Stomach (tissue), 8 donors: ENCODE measurements at regions not wholly inside any gene's neighbourhood (a gene's known extent, or its start where the extent isn't known, plus 50 kb on each side); places are given as distances from the start of the nearest gene placed in this dataset.
"Not testable (repeated sequence)": the region's sequence is repeated elsewhere in the genome, so short reads cannot be mapped to it uniquely, and the experiment has no call there.

Experiments
- DNase-seq, 2 donors: peaks; one replicate each; pipeline versions ENCODE4 v3.0.0 to v3.0.0-alpha.2; 2013 to 2019
- H3K27ac ChIP-seq, 5 donors: fragments of 200-600 bp in 4 of 5; sonication (generic) in 4 of 5; one replicate each; pipeline ENCODE4 v1.5.1; 2013 to 2019; ENCODE audit warnings: mild to moderate bottlenecking in 1 of 5, moderate library complexity in 1 of 5
- H3K27me3 ChIP-seq, 3 donors: fragments of 200-600 bp; sonication (generic); one replicate each; pipeline ENCODE4 v1.5.1; 2017 to 2019; ENCODE audit warnings: mixed run types in 1 of 3
- H3K36me3 ChIP-seq, 4 donors: fragments of 200-600 bp; sonication (generic); 1 replicate in 3 of 4; 2 replicates in 1 of 4; pipeline ENCODE4 v1.5.1; 2016 to 2019
- H3K4me1 ChIP-seq, 4 donors: fragments of 200-600 bp; sonication (generic); one replicate each; pipeline ENCODE4 v1.5.1; 2016 to 2019
- H3K4me3 ChIP-seq, 4 donors: fragments of 200-600 bp; sonication (generic) in 3 of 4; one replicate each; pipeline ENCODE4 v1.5.1; 2016 to 2019; ENCODE audit warnings: mild to moderate bottlenecking in 1 of 4
- H3K9me3 ChIP-seq, 4 donors: fragments of 200-600 bp; sonication (generic); one replicate each; pipeline ENCODE4 v1.5.1; 2016 to 2019
- EP300 ChIP-seq: sonication (generic); formaldehyde crosslinking; IDR thresholded peaks from one replicate; pipeline ENCODE4 v1.6.1; 2017; ENCODE audit warnings: antibody characterized with exemption
- POLR2A ChIP-seq, 4 donors: fragments of 450-650 bp; IDR thresholded peaks; one replicate each; pipeline ENCODE4 v1.6.1; 2016; ENCODE audit warnings: antibody characterized with exemption in 4 of 4, control low read depth in 2 of 4, mild to moderate bottlenecking in 1 of 4, moderate library complexity in 1 of 4
- POLR2AphosphoS5 ChIP-seq, 3 donors: sonication (generic); formaldehyde crosslinking; IDR thresholded peaks; one replicate each; pipeline ENCODE4 v1.6.1; 2016; ENCODE audit warnings: antibody characterized with exemption in 3 of 3
- WGBS, 5 donors: extraction: QIAGEN DNeasy Blood & Tissue Kit in 3 of 5; methylation state at CpG; one replicate each; pipeline versions ENCODE4 v1.1.5 to v1.1.7; 2013 to 2018; 5-methylcytosine and 5-hydroxymethylcytosine counted together
- intact Hi-C: fragments of 100-400 bp; cut with DNase I; formaldehyde crosslinking; loops from one replicate; pipeline ENCODE4 v1.15.1; 2023; ENCODE audit warnings: low total_unique reads
- TF ChIP-seq, protein P1 (sequence below), 7 experiments: fragments of 450-650 bp in 4 of 7; fragments of 200-600 bp in 3 of 7; sonication (generic) in 3 of 7; IDR thresholded peaks; one replicate each; pipeline ENCODE4 v1.5.1; 2016 to 2019; ENCODE audit warnings: antibody characterized with exemption in 7 of 7, control low read depth in 2 of 7, mild to moderate bottlenecking in 1 of 7
- donor health status: healthy with polysubstance abuse.
- donor health status: Bipolar disorder and iron deficiency.
- donor health status: healthy.

DNA sequence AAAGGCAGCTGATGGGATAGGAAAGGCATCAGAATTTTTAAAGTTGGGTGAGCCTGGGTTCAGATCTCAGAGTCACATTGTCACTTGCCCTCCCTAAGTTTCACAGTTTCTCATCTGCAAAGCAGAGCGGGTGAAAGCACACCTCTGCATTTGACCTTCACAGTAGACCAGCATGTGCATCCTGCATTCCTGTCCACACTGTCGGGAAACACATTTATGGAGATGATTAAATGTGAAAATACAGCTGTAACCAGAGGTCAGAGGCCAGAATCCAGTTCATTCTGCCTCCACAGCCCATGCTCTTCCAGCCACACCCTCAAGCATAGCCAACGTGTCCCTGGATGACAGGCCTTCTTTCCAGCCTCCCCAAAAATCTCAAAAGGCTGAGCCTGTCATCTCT, 392.0 kb upstream of the MYT1L start:
- WGBS, 5 donors = 58 to 83% (median 73%) methylated on average over 2 to 3 of the region's 3 CpGs
- Histone ChIP-seq H3K9me3 (no peaks in the 10 kb centered on the region), H3K27ac (no peak overlapping the region), H3K27me3 (peaks cover 0 to 10% (median 0%) of the 10 kb centered on the region in 3 donors), H3K4me3 (no peak overlapping the region), H3K4me1 (no peaks in the 10 kb centered on the region), H3K36me3 (no peaks in the 10 kb centered on the region)
- no peak for DNase-seq
- intact Hi-C loops = no loop called here
- TF ChIP-seq POLR2AphosphoS5 (IDR thresholded peaks at IDR 0.05) (no peak), POLR2A (IDR thresholded peaks at IDR 0.05) (no peak), EP300 (no peak)
- TF ChIP-seq, protein P1, sequence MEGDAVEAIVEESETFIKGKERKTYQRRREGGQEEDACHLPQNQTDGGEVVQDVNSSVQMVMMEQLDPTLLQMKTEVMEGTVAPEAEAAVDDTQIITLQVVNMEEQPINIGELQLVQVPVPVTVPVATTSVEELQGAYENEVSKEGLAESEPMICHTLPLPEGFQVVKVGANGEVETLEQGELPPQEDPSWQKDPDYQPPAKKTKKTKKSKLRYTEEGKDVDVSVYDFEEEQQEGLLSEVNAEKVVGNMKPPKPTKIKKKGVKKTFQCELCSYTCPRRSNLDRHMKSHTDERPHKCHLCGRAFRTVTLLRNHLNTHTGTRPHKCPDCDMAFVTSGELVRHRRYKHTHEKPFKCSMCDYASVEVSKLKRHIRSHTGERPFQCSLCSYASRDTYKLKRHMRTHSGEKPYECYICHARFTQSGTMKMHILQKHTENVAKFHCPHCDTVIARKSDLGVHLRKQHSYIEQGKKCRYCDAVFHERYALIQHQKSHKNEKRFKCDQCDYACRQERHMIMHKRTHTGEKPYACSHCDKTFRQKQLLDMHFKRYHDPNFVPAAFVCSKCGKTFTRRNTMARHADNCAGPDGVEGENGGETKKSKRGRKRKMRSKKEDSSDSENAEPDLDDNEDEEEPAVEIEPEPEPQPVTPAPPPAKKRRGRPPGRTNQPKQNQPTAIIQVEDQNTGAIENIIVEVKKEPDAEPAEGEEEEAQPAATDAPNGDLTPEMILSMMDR (IDR thresholded peaks at IDR 0.05) = no peak

- intact Hi-C loops = no loop called here
- Histone ChIP-seq H3K4me1 (no peaks in the 10 kb centered on the region), H3K27ac (no peak overlapping the region), H3K36me3 (no peaks in the 10 kb centered on the region), H3K27me3 (peaks cover 0 to 5% (median 0%) of the 10 kb centered on the region in 3 donors), H3K4me3 (no peak overlapping the region), H3K9me3 (no peaks in the 10 kb centered on the region)
- WGBS, 5 donors = 85 to 91% (median 87%) methylated on average over 23 of the region's 23 CpGs
- no peak for TF ChIP-seq POLR2A (IDR thresholded peaks at IDR 0.05)
- TF ChIP-seq, protein P1 (IDR thresholded peaks at IDR 0.05) = no peak
- no peak for DNase-seq
Observed at GRCh38 chr2:2721296-2721835, 390.3 kb upstream of the MYT1L start.

DNA sequence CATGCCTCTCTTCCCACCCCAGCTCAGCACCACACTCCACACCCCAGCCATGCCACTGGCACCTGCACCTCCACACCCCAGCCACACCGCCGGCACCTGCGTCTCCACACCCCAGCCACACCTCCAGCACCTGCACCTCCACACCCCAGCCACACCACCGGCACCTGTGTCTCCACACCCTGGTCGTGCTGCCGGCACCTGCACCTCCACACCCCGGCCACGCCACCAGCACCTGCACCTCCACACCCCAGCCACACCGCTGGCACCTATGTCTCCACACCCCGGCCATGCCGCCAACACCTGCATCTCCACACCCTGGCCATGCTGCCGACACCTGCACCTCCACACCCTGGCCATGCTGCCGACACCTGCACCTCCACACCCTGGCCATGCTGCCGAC, 389.7 kb upstream of the MYT1L start:
- H3K27me3 ChIP-seq, H3K36me3 ChIP-seq, intact Hi-C loops, H3K4me3 ChIP-seq, H3K4me1 ChIP-seq, H3K9me3 ChIP-seq, H3K27ac ChIP-seq, DNase-seq: not testable (repeated sequence)
- WGBS, 5 donors = 58 to 81% (median 74%) methylated on average over 9 to 14 of the region's 14 CpGs

GRCh38 chr2:2720351-2720750, 389.3 kb upstream of the MYT1L start:
- Histone ChIP-seq H3K9me3 (no peaks in the 10 kb centered on the region), H3K27ac (no peak overlapping the region), H3K4me1 (no peaks in the 10 kb centered on the region), H3K36me3 (no peaks in the 10 kb centered on the region), H3K27me3 (peaks cover 0 to 8% (median 0%) of the 10 kb centered on the region in 3 donors), H3K4me3 (no peak overlapping the region)
- DNase-seq = no peak
- WGBS, 5 donors = 72 to 77% (median 76%) methylated on average over 9 of the region's 9 CpGs
- intact Hi-C loops = no loop called here
- TF ChIP-seq EP300 (no peak), POLR2A (IDR thresholded peaks at IDR 0.05) (no peak)

DNA sequence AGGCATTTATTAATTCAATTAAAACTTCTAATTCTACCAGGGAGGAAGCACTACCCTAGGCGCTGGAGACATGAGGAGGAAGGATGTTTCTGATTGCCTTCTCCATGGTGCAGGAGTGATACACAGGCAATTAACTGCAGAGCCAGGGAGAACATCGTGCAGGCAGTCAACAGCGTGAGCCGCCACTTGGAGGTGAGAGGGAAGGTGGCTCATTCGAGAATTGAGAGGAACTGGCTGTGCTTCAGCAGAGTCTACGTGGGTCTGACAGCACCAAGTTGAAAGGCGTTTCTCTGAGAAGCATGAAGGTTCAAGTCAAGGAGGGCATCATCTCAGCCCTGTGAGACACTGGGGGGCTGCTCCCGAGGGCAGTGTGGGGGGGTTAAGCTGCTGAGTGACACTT, 388.7 kb upstream of the MYT1L start:
- no peaks in the 10 kb centered on the region for H3K36me3 ChIP-seq

More for the DNA sequence above, 388.7 kb upstream of the MYT1L start:
- no peak overlapping the region for H3K27ac ChIP-seq
- TF ChIP-seq EP300 (no peak), POLR2AphosphoS5 (IDR thresholded peaks at IDR 0.05) (no peak), POLR2A (IDR thresholded peaks at IDR 0.05) (no peak)
- TF ChIP-seq, protein P1 (IDR thresholded peaks at IDR 0.05) = no peak
- no peaks in the 10 kb centered on the region for H3K9me3 ChIP-seq
- intact Hi-C loops = no loop called here
- H3K4me1 ChIP-seq = no peaks in the 10 kb centered on the region
- H3K4me3 ChIP-seq = no peak overlapping the region
- no peak for DNase-seq
- H3K27me3 ChIP-seq = peaks cover 0 to 11% (median 0%) of the 10 kb centered on the region in 3 donors
- 59 to 81% (median 77%) methylated on average over 8 of the region's 8 CpGs for WGBS, 5 donors
